Mesendoderm (in vitro differentiated cells): ENCODE measurements at regions not wholly inside any gene's neighbourhood (a gene's known extent, or its start where the extent isn't known, plus 50 kb on each side); places are given as distances from the start of the nearest gene placed in this dataset.

Experiments used
- DNase-seq: peaks from one replicate; pipeline ENCODE4 v3.0.0; 2013
- H2AK5ac ChIP-seq: 2 replicates; pipeline ENCODE4 v1.6.1; 2013; ENCODE audit warnings: low read length, inconsistent platforms
- H2BK120ac ChIP-seq: 2 replicates; pipeline ENCODE4 v1.6.1; 2013; ENCODE audit warnings: low read depth, mild to moderate bottlenecking, low read length, moderate library complexity, mixed read lengths
- H2BK15ac ChIP-seq: replicated peaks from 2 replicates; pipeline ENCODE4 v1.6.1; 2013; ENCODE audit warnings: low read depth, mild to moderate bottlenecking, moderate library complexity
- H2BK5ac ChIP-seq: 2 replicates; pipeline ENCODE4 v1.6.1; 2013; ENCODE audit warnings: low read length, inconsistent platforms
- H3K18ac ChIP-seq: 2 replicates; pipeline ENCODE4 v1.6.1; 2013; ENCODE audit warnings: mild to moderate bottlenecking, low read length, mixed read lengths
- H3K23ac ChIP-seq: one replicate; pipeline ENCODE4 v1.6.1; 2013; ENCODE audit warnings: low read length
- H3K27ac ChIP-seq: 2 replicates; pipeline ENCODE4 v1.5.1; 2013; ENCODE audit warnings: low read depth, mild to moderate bottlenecking, inconsistent platforms, low read length, moderate library complexity
- H3K27me3 ChIP-seq: 2 replicates; pipeline ENCODE4 v1.6.1; 2013; ENCODE audit warnings: low read length, control low read depth, mild to moderate bottlenecking, inconsistent platforms; ENCODE audit not compliant: insufficient read depth, poor library complexity
- H3K36me3 ChIP-seq: 2 replicates; pipeline ENCODE4 v1.6.1; 2013; ENCODE audit warnings: low read length, inconsistent platforms; ENCODE audit not compliant: control insufficient read depth, insufficient read depth
- H3K4ac ChIP-seq: one replicate; pipeline ENCODE4 v1.6.1; 2013; ENCODE audit warnings: low read depth, mild to moderate bottlenecking, low read length, moderate library complexity
- H3K4me1 ChIP-seq: 2 replicates; pipeline ENCODE4 v1.6.1; 2013; ENCODE audit warnings: low read depth, low read length, inconsistent platforms; ENCODE audit not compliant: control insufficient read depth
- H3K4me2 ChIP-seq: 2 replicates; pipeline ENCODE4 v1.6.1; 2013; ENCODE audit warnings: low read length
- H3K4me3 ChIP-seq: 2 replicates; pipeline ENCODE4 v1.5.1; 2013; ENCODE audit warnings: mild to moderate bottlenecking, low read length
- H3K56ac ChIP-seq: one replicate; pipeline ENCODE4 v1.6.1; 2013; ENCODE audit warnings: low read length
- H3K79me1 ChIP-seq: 2 replicates; pipeline ENCODE4 v1.6.1; 2013; ENCODE audit warnings: low read length, inconsistent platforms
- H3K79me2 ChIP-seq: 2 replicates; pipeline ENCODE4 v1.6.1; 2013; ENCODE audit warnings: mild to moderate bottlenecking, low read length; ENCODE audit not compliant: control insufficient read depth, insufficient read depth
- H3K9ac ChIP-seq: 2 replicates; pipeline ENCODE4 v1.6.1; 2013; ENCODE audit warnings: low read length, inconsistent platforms
- H4K5ac ChIP-seq: one replicate; pipeline ENCODE4 v1.6.1; 2013; ENCODE audit warnings: low read length
- H4K8ac ChIP-seq: one replicate; pipeline ENCODE4 v1.6.1; 2013; ENCODE audit warnings: low read depth, mild to moderate bottlenecking, control low read depth, low read length, moderate library complexity
- WGBS: extraction: QIAGEN DNeasy Blood & Tissue Kit; methylation state at CpG from one replicate; pipeline ENCODE4 v1.1.7; 2013; ENCODE audit warnings: low lambda C conversion rate, missing lambda C conversion rate; ENCODE audit not compliant: insufficient coverage; ENCODE audit errors: extremely low coverage; 5-methylcytosine and 5-hydroxymethylcytosine counted together

GRCh38 chr5:109258755-109259154 lies 151.0 kb downstream of the PJA2 start:
- H3K56ac ChIP-seq = no peak overlapping the region
- no peak overlapping the region for H2AK5ac ChIP-seq
- no peak overlapping the region for H3K27ac ChIP-seq
- H3K36me3 ChIP-seq = no peaks in the 10 kb centered on the region
- no peaks in the 10 kb centered on the region for H3K79me1 ChIP-seq
- no CpG with 5 or more reads among the region's 4 CpGs for WGBS
- H4K5ac ChIP-seq = no peak overlapping the region
- no peaks in the 10 kb centered on the region for H3K79me2 ChIP-seq
- H3K27me3 ChIP-seq = no peaks in the 10 kb centered on the region
- H3K4me3 ChIP-seq = no peak overlapping the region
- no peak overlapping the region for H2BK15ac ChIP-seq
- H2BK120ac ChIP-seq = no peak overlapping the region
- H3K4me2 ChIP-seq = no peak overlapping the region
- no peaks in the 10 kb centered on the region for H3K4me1 ChIP-seq
- H3K4ac ChIP-seq = no peak overlapping the region
- H3K23ac ChIP-seq = no peak overlapping the region
- no peak overlapping the region for H4K8ac ChIP-seq
- DNase-seq = no peak
- no peak overlapping the region for H3K18ac ChIP-seq
- H3K9ac ChIP-seq = no peak overlapping the region
- no peak overlapping the region for H2BK5ac ChIP-seq

- Histone ChIP-seq H3K79me2 (no peaks in the 10 kb centered on the region), H3K23ac (no peak overlapping the region), H3K56ac (no peak overlapping the region), H2BK15ac (no peak overlapping the region), H2AK5ac (no peak overlapping the region), H3K79me1 (no peaks in the 10 kb centered on the region), H3K4ac (no peak overlapping the region), H4K5ac (no peak overlapping the region), H3K4me2 (no peak overlapping the region), H3K4me1 (no peaks in the 10 kb centered on the region), H3K27ac (no peak overlapping the region), H3K27me3 (no peaks in the 10 kb centered on the region), H3K36me3 (no peaks in the 10 kb centered on the region), H2BK5ac (no peak overlapping the region), H3K18ac (no peak overlapping the region), H3K9ac (no peak overlapping the region), H2BK120ac (no peak overlapping the region), H4K8ac (no peak overlapping the region), H3K4me3 (no peak overlapping the region)
- WGBS = no CpG with 5 or more reads among the region's 2 CpGs
- DNase-seq = peak; percentile 47
Observed at GRCh38 chr5:109256486-109256885, 153.3 kb downstream of the PJA2 start.

- Histone ChIP-seq H3K4me3 (no peak overlapping the region), H3K56ac (no peak overlapping the region), H3K9ac (no peak overlapping the region), H3K4me1 (no peaks in the 10 kb centered on the region), H3K27ac (no peak overlapping the region), H3K27me3 (no peaks in the 10 kb centered on the region), H3K36me3 (no peaks in the 10 kb centered on the region), H3K79me2 (no peaks in the 10 kb centered on the region), H2BK5ac (no peak overlapping the region), H3K18ac (no peak overlapping the region), H2BK120ac (no peak overlapping the region), H4K8ac (no peak overlapping the region), H3K4ac (no peak overlapping the region), H3K23ac (no peak overlapping the region), H2AK5ac (no peak overlapping the region), H3K4me2 (no peak overlapping the region), H2BK15ac (no peak overlapping the region), H4K5ac (no peak overlapping the region), H3K79me1 (no peaks in the 10 kb centered on the region)
- no CpG with 5 or more reads among the region's 1 CpG for WGBS
- no peak for DNase-seq
Observed at GRCh38 chr5:109254511-109254910, 155.3 kb downstream of the PJA2 start.

- Histone ChIP-seq H2AK5ac (no peak overlapping the region), H4K5ac (no peak overlapping the region), H3K4ac (no peak overlapping the region), H3K27me3 (no peaks in the 10 kb centered on the region), H3K4me2 (no peak overlapping the region), H3K9ac (no peak overlapping the region), H3K18ac (no peak overlapping the region), H2BK120ac (no peak overlapping the region), H3K79me1 (no peaks in the 10 kb centered on the region), H3K79me2 (no peaks in the 10 kb centered on the region), H3K23ac (no peak overlapping the region), H2BK15ac (no peak overlapping the region), H3K56ac (no peak overlapping the region), H3K27ac (no peak overlapping the region), H3K36me3 (no peaks in the 10 kb centered on the region), H2BK5ac (no peak overlapping the region), H4K8ac (no peak overlapping the region), H3K4me1 (no peaks in the 10 kb centered on the region), H3K4me3 (no peak overlapping the region)
- no peak for DNase-seq
- no CpG with 5 or more reads among the region's 5 CpGs for WGBS
Observed at GRCh38 chr5:109253262-109253661, 156.5 kb downstream of the PJA2 start.

- H3K79me1 ChIP-seq = no peaks in the 10 kb centered on the region
- no peak overlapping the region for H3K9ac ChIP-seq
- no peak overlapping the region for H2BK120ac ChIP-seq
- no peak overlapping the region for H2AK5ac ChIP-seq
- no peak overlapping the region for H4K8ac ChIP-seq
- no peaks in the 10 kb centered on the region for H3K79me2 ChIP-seq
- no peak overlapping the region for H3K18ac ChIP-seq
- no peaks in the 10 kb centered on the region for H3K27me3 ChIP-seq
- H3K4me1 ChIP-seq = no peaks in the 10 kb centered on the region
- no peak overlapping the region for H2BK5ac ChIP-seq
- DNase-seq = peak; percentile 44
- H3K23ac ChIP-seq = no peak overlapping the region
- no peak overlapping the region for H3K27ac ChIP-seq
- H4K5ac ChIP-seq = no peak overlapping the region
- no peak overlapping the region for H3K4ac ChIP-seq
- H2BK15ac ChIP-seq = no peak overlapping the region
- no peak overlapping the region for H3K4me2 ChIP-seq
- H3K56ac ChIP-seq = no peak overlapping the region
- H3K36me3 ChIP-seq = no peaks in the 10 kb centered on the region
- no peak overlapping the region for H3K4me3 ChIP-seq
- no CpG with 5 or more reads among the region's 3 CpGs for WGBS
Observed at GRCh38 chr5:109252731-109253130, 157.0 kb downstream of the PJA2 start.

- Histone ChIP-seq H4K8ac (no peak overlapping the region), H3K4me1 (no peaks in the 10 kb centered on the region), H2BK5ac (no peak overlapping the region), H3K27ac (no peak overlapping the region), H4K5ac (no peak overlapping the region), H3K9ac (no peak overlapping the region), H3K4me2 (no peak overlapping the region), H3K4ac (no peak overlapping the region), H3K56ac (no peak overlapping the region), H2BK120ac (no peak overlapping the region), H3K79me2 (no peaks in the 10 kb centered on the region), H3K23ac (no peak overlapping the region), H3K18ac (no peak overlapping the region), H2AK5ac (no peak overlapping the region), H3K27me3 (no peaks in the 10 kb centered on the region), H3K4me3 (no peak overlapping the region), H3K36me3 (no peaks in the 10 kb centered on the region), H2BK15ac (no peak overlapping the region), H3K79me1 (no peaks in the 10 kb centered on the region)
- DNase-seq = no peak
- WGBS = no CpG with 5 or more reads among the region's 24 CpGs
Observed at GRCh38 chr5:109250533-109251329, 159.0 kb downstream of the PJA2 start.
